Inflammatory macrophage treated with lipopolysaccharide for 1 hour (primary cell): ENCODE measurements at regions not wholly inside any gene's neighbourhood (a gene's known extent, or its start where the extent isn't known, plus 50 kb on each side); places are given as distances from the start of the nearest gene placed in this dataset.
A peak's percentile ranks its signal among the peaks of the same experiment; 100 is the strongest.

Source experiments
- DNase-seq, 2 donors: peaks; one replicate each; pipeline ENCODE4 v3.0.0-alpha.2; 2020 to 2022

- peak; percentile 69 to 96 for DNase-seq
Observed at GRCh38 chr6:25070547-25071366, 135.0 kb upstream of the RIPOR2 start.

DNA sequence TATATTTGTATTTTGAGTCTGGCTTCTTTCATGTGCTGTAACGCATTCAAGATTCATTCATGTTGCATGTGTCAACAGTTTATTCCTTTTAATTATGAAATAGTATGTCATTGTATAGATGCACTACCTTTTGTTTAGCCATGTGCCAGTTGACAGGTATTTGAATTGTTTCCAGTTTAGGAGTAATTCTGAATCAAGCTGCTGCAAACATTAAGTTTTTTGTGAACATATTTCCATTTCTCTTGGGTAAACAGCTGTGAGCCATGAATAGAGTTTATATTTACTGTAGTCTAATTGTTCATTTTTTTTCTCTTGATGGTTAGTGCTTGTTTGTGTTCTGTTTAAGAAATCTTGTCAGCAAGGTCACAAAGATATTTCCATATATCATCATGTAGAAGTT lies 142.4 kb upstream of the RIPOR2 start:
- no peak for DNase-seq

DNA sequence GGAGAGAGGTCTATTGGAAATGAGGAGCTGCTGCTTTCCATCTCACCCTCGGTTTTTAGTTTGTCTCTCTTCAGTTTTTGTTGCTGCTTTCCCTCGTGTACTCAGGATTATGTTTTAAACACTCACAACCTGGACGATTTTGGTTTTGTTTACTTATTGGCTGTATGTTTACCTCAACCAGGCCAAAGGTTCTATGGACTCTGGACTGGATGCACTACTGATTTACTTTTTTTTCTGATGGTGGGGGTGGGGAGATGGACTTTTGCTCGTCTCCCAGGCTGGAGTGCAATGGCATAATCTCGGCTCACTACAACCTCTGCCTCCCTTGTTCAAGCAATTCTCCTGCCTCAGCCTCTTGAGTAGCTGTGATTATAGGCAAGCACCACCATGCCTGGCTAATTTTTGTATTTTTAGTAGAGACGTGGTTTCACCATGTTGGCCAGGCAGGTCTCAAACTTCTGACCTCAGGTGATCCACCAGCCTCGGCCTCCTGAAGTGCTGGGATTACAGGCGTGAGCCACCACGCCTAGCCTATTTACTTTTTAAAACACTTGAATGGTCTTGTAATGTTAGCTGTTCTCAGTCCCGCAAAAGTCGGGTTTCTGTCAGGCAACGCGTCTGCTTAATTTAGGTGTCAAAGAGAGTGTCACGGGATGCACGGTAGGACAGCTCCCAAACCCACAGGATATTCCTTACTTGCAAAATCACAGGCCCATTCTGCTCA lies 148.2 kb upstream of the RIPOR2 start:
- no peak for DNase-seq

DNA sequence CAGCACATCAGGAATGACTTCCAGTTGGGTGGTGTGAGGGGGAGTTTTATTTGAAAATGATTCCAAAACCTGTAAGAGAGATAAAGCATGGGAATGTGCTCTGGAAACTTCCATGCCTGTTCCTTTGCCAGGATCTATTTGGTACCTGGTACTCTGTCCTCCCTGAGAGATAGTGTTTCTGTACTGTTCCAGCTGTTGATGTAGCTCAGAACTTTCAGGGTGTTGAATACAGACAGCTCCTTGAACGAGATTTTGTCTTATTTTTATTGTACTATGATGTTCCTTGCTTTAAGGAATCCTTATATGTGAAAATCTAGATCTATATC lies 148.7 kb upstream of the RIPOR2 start:
- no peak for DNase-seq

DNA sequence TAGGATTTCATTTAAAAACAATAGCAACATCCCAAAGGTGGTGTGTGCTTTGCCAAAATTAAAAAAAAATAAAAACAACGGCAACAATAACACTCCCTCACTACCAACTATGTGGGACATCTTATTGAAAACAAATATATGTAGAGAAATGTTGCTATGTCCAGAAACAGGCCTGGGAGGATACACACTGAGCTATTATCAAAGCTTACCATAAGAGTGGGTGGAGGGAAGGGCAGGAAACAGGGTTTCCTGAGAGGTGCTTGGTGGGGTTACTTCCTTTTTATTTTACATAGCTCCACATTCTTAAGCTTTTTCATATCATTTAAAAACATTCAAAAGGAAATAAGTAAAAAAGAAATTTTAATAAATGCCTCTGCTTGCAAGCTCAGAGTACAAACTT lies 150.0 kb upstream of the RIPOR2 start:
- peak; percentile 2 to 28 for DNase-seq

GRCh38 chr6:25086500-25087091 lies 150.8 kb upstream of the RIPOR2 start:
- DNase-seq, result no peak

DNA sequence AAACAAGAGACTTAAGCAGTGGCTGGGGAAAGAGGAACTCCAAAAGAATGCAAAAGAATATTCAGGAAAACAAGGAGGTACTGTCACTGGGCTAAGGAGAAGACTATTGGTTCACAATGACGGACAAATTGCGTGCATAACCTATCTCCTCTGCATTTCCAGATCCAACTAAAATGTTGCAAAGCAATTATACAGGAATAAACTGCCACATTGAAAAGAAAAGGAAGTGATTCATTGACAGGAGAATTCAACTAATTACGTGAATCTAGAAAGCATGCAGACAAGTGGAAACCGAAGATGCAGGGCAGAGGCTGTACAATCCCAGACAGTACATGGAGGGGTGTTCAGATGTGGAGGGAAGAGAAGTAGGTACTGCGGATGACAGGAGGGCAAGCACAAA lies 152.8 kb upstream of the RIPOR2 start:
- no peak for DNase-seq

GRCh38 chr6:25089442-25089841 lies 153.7 kb upstream of the RIPOR2 start:
- peak; percentile 29 to 34 for DNase-seq

DNA sequence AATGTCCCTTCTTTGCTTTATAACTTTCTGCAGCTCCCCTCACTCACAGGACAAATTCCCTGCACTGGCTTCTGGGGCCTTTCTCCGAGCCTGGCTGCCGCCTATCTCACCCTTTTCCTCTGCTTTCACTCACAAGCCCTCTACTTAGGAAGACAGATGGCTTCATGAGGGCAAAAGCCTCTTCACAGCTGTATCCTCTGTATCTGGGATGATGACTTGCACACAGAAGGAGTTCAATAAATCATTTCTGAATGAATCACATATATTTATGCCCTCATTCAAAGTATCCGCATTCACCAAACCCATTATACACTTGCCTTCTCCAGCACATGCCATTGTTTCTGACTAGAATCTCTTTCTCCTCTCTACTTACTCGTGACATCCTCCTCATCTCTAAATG lies 159.0 kb upstream of the RIPOR2 start:
- DNase-seq, result no peak

DNA sequence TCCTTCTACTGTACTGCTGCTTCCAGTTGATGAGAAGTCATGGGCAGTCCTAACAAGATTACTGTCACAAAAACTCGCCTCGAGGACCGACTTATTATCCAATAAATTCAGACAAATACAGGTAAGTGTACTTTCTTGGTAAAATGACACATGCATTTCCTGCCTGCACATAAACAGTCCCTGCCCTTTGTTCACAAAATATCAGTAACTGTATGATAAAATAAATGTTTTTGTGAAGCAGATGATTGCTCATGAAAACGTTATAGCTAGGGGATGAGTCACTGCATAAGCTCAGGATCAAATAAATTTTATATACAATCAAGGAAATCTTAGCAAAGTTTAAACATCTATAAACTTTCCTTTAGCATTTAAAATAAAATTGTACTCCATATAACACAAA lies 164.5 kb upstream of the RIPOR2 start:
- no peak for DNase-seq

DNA sequence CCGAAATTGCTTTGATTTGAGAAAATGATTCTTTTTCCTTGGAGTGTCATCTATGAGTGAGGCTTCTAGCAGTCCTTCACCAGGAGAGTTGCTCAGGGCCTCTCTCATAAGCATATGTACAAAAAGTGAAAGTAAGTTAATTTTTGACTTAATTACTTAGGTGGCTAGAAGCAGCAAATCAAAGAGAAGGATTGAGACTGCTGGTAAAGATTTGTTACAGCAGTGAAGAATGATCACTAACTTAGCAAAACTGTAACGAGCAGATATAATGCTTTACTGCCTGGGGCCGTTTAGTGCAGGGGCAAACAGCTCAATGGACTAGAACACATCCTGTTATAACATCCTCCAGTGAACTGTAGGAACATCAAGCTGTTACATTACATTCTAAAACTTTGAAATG lies 167.8 kb upstream of the RIPOR2 start:
- no peak for DNase-seq

DNA sequence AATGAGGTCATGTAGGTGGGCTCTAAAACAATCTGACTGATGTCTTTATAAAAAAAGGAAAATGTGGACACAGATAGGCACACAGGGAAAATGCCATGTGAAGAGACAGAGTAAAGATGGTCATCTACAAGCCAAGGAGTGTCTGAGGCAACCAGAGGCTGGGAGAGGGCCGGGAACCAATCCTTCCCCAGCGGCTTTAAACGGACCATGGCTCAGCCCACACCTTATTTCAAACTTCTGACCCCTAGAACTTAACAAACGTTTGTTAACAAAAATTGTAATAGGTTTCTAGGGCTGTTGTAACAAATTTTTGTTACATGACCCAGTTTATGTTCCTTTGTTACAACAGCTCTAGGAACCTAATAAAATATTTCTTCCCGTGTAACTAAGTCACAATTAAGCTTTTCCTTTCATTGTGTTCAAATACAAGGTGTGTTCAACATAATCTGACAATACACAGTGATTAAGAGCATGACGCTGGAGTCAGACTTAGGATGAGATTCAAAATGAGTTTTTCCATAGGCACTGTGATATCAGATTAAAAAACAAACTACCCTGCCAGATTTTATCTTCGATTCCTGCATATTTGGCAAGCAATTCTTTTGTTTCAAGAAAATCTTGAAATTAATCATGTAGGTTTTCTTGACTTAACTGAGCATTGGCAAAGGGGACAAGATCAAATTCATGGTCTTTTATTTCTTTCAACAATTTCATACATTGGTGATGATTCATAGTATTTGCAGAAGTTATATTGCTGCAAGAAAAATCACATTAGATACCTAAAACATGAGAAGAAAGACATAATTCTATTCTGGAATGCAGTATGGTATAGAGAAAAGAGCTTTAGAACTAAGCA lies 169.5 kb upstream of the RIPOR2 start:
- no peak for DNase-seq

- DNase-seq, result no peak
Observed at GRCh38 chr6:25107218-25107617, 171.5 kb upstream of the RIPOR2 start.

DNA sequence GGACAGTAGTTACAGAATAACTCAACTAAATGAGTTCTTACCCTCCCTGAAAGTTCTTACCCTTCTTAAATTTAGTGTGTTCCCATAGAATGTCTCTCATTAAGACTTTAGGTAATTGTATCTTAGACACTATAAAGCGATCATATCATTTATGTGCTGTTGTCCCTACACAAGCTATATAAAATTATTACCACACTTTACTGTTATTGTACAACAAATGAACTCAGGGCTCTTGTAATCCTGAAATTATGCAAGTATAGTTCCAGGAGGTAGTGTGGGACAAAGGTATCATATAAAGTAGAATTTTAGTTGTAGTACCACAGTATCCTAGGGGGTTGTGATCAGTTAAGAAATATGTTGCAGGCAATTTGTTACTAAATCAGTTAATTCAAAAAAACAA lies 167.4 kb upstream of the CARMIL1 start:
- DNase-seq, result no peak

GRCh38 chr6:25112322-25112773 lies 166.8 kb upstream of the CARMIL1 start:
- peak; percentile 72 to 82 for DNase-seq

GRCh38 chr6:25113436-25113835 lies 165.7 kb upstream of the CARMIL1 start:
- no peak for DNase-seq

- DNase-seq, result peak in 1 of 2 donors; percentile 25
Observed at GRCh38 chr6:25118038-25118437, 161.1 kb upstream of the CARMIL1 start.

- no peak for DNase-seq
Observed at GRCh38 chr6:25121186-25121585, 158.0 kb upstream of the CARMIL1 start.

DNA sequence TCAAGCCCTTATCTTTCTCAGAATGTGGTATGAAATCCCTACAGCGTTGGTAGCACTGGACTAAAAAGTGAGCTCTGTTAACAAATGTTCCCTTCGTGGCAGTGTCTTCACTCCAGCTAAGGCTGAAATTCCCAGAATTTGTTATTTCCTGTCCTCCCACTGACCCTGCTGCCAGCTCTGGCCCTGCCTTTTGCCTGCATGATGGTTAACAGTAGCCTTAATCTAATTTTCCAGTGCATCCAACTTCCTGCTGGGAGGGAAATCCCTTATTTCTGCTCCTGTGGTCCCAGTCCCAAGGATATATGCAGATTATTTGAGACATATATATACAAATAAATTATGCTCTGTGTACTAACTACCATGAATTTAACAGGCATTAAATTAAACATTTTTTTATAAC lies 157.2 kb upstream of the CARMIL1 start:
- DNase-seq, result peak in 1 of 2 donors; percentile 24

- DNase-seq, result no peak
Observed at GRCh38 chr6:25122622-25123237, 156.4 kb upstream of the CARMIL1 start.

DNA sequence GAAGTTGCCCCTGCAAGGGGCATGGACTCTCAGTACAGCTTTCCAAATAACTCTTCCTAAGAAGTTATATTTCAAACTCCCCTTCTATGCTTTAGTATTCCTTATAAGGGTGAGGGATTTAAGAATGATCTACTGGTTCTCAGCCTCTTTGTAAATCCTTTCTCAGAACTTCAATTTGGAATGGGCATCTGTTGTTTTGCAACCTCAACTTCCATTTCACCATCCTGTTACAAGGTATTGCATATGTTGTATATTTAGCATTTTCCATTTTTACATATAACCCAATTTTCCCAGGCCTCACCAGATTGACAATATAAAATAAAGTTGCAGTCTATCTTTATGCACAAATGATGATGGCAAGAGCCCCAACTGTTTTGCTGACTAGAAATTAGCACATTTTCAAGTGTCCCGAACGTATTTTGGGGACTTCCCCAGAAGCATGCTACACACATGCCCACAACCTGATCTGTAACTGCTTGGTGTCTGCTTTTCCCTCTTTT lies 154.9 kb upstream of the CARMIL1 start:
- peak; percentile 25 to 33 for DNase-seq

- no peak for DNase-seq
Observed at GRCh38 chr6:25125736-25126135, 153.4 kb upstream of the CARMIL1 start.
